Adrenal gland (tissue), 9 donors: ENCODE measurements at regions not wholly inside any gene's neighbourhood (a gene's known extent, or its start where the extent isn't known, plus 50 kb on each side); places are given as distances from the start of the nearest gene placed in this dataset.

ENCODE experiments used
- DNase-seq, 7 donors: peaks; one replicate each; pipeline ENCODE4 v3.0.0-alpha.2; 2019 to 2020
- H3K27ac ChIP-seq, 5 donors: fragments of 200-600 bp; sonication (generic) in 4 of 5; 1 replicate in 3 of 5; 2 replicates in 2 of 5; pipeline versions ENCODE4 v1.5.1 to v1.8.0; 2016 to 2020; ENCODE audit warnings: mild to moderate bottlenecking in 1 of 5
- H3K27me3 ChIP-seq: fragments of 200-600 bp; 2 replicates; pipeline ENCODE4 v1.8.0; 2021
- H3K36me3 ChIP-seq, 2 donors: fragments of 200-600 bp; replicated peaks in 1 of 2; 1 replicate in 1 of 2; 2 replicates in 1 of 2; pipeline versions ENCODE4 v1.5.1 to v1.8.0; 2018 to 2022
- H3K4me1 ChIP-seq, 2 donors: fragments of 200-600 bp; replicated peaks in 1 of 2; 1 replicate in 1 of 2; 2 replicates in 1 of 2; pipeline versions ENCODE4 v1.5.1 to v1.8.0; 2018 to 2021
- H3K4me3 ChIP-seq, 4 donors: fragments of 200-600 bp; sonication (generic) in 3 of 4; one replicate each; pipeline ENCODE4 v1.5.1; 2016 to 2018
- H3K9me3 ChIP-seq, 3 donors: fragments of 200-600 bp; sonication (generic) in 1 of 3; replicated peaks in 1 of 3; 1 replicate in 2 of 3; 2 replicates in 1 of 3; pipeline versions ENCODE4 v1.5.1 to v1.8.0; 2016 to 2021
- POLR2A ChIP-seq, 2 donors: fragments of 450-650 bp; IDR thresholded peaks; one replicate each; pipeline ENCODE4 v1.6.1; 2017; ENCODE audit warnings: antibody characterized with exemption in 2 of 2, mild to moderate bottlenecking in 2 of 2, moderate library complexity in 1 of 2
- WGBS, 4 donors: extraction: QIAGEN DNeasy Blood & Tissue Kit in 2 of 4; methylation state at CpG; one replicate each; pipeline versions ENCODE4 v1.1.5 to v1.1.7; 2013 to 2017; 5-methylcytosine and 5-hydroxymethylcytosine counted together
- intact Hi-C, 2 donors: fragments of 100-400 bp; cut with DNase I; formaldehyde crosslinking; loops; one replicate each; pipeline versions ENCODE4 v1.14.1 to v1.15.0; 2022 to 2023
- TF ChIP-seq, protein P1 (sequence below), 6 experiments: fragments of 450-650 bp in 4 of 6; fragments of 200-600 bp in 2 of 6; sonication (generic) in 1 of 6; IDR thresholded peaks; 1 replicate in 5 of 6; 2 replicates in 1 of 6; pipeline versions ENCODE4 v1.5.1 to v1.8.0; 2016 to 2021; ENCODE audit warnings: antibody characterized with exemption in 6 of 6, mild to moderate bottlenecking in 2 of 6, moderate library complexity in 1 of 6
- donor health status: healthy with polysubstance abuse.
- donor health status: Bipolar disorder and iron deficiency.
- donor health status: DM: yes; HTN: yes; CAD: no.
- donor health status: DM: no; HTN: no; CAD: no.
- donor health status: DM: no; HTN: no; CAD: no.

DNA sequence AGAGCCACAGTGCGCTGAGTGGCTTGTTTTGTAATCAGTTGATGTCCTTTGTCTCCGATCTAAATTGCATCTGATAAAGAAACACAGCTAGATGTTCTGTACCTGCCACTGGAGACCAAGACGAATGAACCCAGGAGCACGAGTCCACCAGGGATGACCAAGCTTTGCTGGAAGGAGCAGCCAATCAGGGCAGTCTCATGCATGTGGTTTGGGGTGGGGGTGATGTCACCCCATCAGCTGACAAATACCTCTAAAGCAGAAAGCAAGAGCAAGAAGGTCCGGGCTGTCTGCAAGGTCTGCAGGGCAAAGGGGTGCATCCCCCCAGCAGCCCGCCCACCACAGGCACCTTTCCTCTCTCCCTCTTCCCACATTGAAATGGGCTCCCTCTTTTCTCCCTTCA lies 653.8 kb downstream of the AJAP1 start:
- no peak overlapping the region for H3K4me3 ChIP-seq
- no peaks in the 10 kb centered on the region for H3K9me3 ChIP-seq
- H3K36me3 ChIP-seq, result no peaks in the 10 kb centered on the region
- no peaks in the 10 kb centered on the region for H3K4me1 ChIP-seq
- no peak overlapping the region for H3K27ac ChIP-seq
- DNase-seq, result no peak
- TF ChIP-seq POLR2A (IDR thresholded peaks at IDR 0.05), result no peak
- TF ChIP-seq, protein P1, sequence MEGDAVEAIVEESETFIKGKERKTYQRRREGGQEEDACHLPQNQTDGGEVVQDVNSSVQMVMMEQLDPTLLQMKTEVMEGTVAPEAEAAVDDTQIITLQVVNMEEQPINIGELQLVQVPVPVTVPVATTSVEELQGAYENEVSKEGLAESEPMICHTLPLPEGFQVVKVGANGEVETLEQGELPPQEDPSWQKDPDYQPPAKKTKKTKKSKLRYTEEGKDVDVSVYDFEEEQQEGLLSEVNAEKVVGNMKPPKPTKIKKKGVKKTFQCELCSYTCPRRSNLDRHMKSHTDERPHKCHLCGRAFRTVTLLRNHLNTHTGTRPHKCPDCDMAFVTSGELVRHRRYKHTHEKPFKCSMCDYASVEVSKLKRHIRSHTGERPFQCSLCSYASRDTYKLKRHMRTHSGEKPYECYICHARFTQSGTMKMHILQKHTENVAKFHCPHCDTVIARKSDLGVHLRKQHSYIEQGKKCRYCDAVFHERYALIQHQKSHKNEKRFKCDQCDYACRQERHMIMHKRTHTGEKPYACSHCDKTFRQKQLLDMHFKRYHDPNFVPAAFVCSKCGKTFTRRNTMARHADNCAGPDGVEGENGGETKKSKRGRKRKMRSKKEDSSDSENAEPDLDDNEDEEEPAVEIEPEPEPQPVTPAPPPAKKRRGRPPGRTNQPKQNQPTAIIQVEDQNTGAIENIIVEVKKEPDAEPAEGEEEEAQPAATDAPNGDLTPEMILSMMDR (IDR thresholded peaks at IDR 0.05), result no peak
- WGBS, 4 donors, result 51 to 66% (median 58%) methylated on average over 6 of the region's 6 CpGs
- peaks cover 4% of the 10 kb centered on the region for H3K27me3 ChIP-seq
- intact Hi-C loops, result no loop called here

DNA sequence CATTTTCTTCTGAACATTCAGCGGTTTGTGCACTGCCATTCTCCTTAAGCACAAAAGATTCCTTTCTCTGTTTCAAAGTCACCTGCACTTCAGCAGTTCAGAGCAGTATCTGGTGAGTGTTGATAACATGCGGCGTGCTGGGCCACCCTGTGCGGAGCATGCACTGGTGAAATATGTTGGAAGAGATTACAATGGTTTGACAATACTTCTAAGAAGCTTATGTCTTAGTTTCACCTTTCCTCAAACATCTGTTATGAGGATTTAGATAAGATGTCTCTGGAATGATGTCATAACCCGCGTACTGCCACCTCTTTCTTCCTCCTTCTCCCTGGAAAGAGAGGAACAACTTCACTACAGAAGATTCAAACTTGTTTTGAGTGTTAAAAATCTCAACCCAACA lies 650.3 kb downstream of the AJAP1 start:
- intact Hi-C loops, result no loop called here
- DNase-seq, result no peak
- no peak overlapping the region for H3K27ac ChIP-seq
- peaks cover 4% of the 10 kb centered on the region for H3K27me3 ChIP-seq
- 79 to 87% (median 83%) methylated on average over 6 of the region's 6 CpGs for WGBS, 4 donors
- H3K4me1 ChIP-seq, result no peaks in the 10 kb centered on the region
- H3K4me3 ChIP-seq, result no peak overlapping the region
- no peaks in the 10 kb centered on the region for H3K36me3 ChIP-seq
- no peaks in the 10 kb centered on the region for H3K9me3 ChIP-seq
- TF ChIP-seq POLR2A (IDR thresholded peaks at IDR 0.05), result no peak
- TF ChIP-seq, protein P1 (IDR thresholded peaks at IDR 0.05), result no peak

DNA sequence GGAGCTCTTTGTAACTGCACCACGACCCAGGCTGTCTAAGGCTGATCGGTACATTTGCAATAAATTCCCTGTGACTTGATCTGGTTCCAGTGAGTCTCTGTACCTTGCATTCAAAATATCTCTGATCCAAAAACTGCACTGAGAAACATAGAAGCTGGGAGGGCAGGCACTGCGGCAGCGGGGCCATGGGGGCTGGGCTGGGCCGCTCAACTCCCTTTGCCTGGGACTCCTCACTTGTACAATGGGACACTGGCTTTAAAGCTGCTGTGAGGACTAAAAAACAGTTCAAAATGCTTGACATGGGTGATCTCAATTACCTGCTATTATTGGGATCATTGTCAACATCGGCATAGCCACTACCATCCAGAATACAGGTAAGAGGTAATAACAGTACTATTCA lies 644.0 kb downstream of the AJAP1 start:
- H3K27ac ChIP-seq, result no peak overlapping the region
- no peak overlapping the region for H3K4me3 ChIP-seq
- peaks cover under 1% of the 10 kb centered on the region for H3K27me3 ChIP-seq
- DNase-seq, result no peak
- WGBS, 4 donors, result 81 to 96% (median 88%) methylated on average over 6 of the region's 6 CpGs
- no peaks in the 10 kb centered on the region for H3K9me3 ChIP-seq
- intact Hi-C loops, result no loop called here
- H3K4me1 ChIP-seq, result no peaks in the 10 kb centered on the region
- TF ChIP-seq, protein P1 (IDR thresholded peaks at IDR 0.05), result no peak
- TF ChIP-seq POLR2A (IDR thresholded peaks at IDR 0.05), result no peak
- H3K36me3 ChIP-seq, result no peaks in the 10 kb centered on the region

DNA sequence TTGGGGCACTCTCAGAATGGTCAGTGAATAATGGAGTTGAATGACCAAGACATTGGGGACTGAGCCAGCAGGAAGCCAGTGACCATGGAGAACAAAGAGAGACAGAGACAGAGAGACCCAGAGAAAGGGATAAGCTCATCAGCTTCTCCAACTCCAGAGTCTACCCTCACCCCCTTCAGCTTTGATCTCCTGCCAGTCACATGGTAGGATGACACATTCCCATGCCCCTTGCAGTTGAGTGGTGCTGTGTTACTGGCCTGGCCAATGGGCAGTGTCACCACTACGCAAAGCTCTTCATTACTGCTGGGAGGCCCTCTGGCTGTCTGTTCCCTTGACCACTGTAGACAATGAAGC lies 643.5 kb downstream of the AJAP1 start:
- Histone ChIP-seq H3K27ac (peak overlapping the region in 1 of 5 donors; percentile 36), H3K4me3 (no peak overlapping the region), H3K27me3 (no peaks in the 10 kb centered on the region), H3K36me3 (no peaks in the 10 kb centered on the region), H3K9me3 (no peaks in the 10 kb centered on the region), H3K4me1 (no peaks in the 10 kb centered on the region)
- TF ChIP-seq, protein P1 (IDR thresholded peaks at IDR 0.05), result no peak
- TF ChIP-seq POLR2A (IDR thresholded peaks at IDR 0.05), result no peak
- WGBS, 4 donors, result 50 to 95% (median 86%) methylated on average over 1 of the region's 1 CpG
- DNase-seq, result no peak
- intact Hi-C loops, result no loop called here
